Activated CD4-positive, alpha-beta memory T cell treated with anti-CD3 and anti-CD28 coated beads, Interleukin-2, amount 10 ng/mL, durations not matched to agents 7 days and 5 days (primary cell): ENCODE measurements at regions not wholly inside any gene's neighbourhood (a gene's known extent, or its start where the extent isn't known, plus 50 kb on each side); places are given as distances from the start of the nearest gene placed in this dataset.

Source experiments
- CTCF ChIA-PET: fragments of 350-600 bp; sonication (Branson Sonifier 250); formaldehyde crosslinking; loops from one replicate; lab custom pipeline; 2021; ENCODE audit warnings: antibody characterized with exemption, inconsistent platforms; lab: Charles Lee
- POLR2A ChIA-PET: fragments of 350-600 bp; sonication (Branson Sonifier 250); formaldehyde crosslinking; loops from one replicate; lab custom pipeline; 2021; ENCODE audit warnings: antibody characterized with exemption; lab: Charles Lee
- DNase-seq: peaks from one replicate; pipeline ENCODE4 v3.0.0-alpha.2; 2020
- H3K27ac Mint-ChIP-seq: one replicate; pipeline ENCODE4 v1.8.0; 2021; ENCODE audit warnings: mild to moderate bottlenecking, mixed read lengths
- H3K27me3 Mint-ChIP-seq: one replicate; pipeline ENCODE4 v1.8.0; 2021; ENCODE audit warnings: mixed read lengths
- H3K36me3 Mint-ChIP-seq: one replicate; pipeline ENCODE4 v1.8.0; 2021; ENCODE audit warnings: low read depth, mixed read lengths
- H3K4me1 Mint-ChIP-seq: one replicate; pipeline ENCODE4 v1.8.0; 2021; ENCODE audit warnings: mixed read lengths
- H3K4me3 Mint-ChIP-seq: one replicate; pipeline ENCODE4 v1.8.0; 2021; ENCODE audit warnings: mild to moderate bottlenecking, mixed read lengths
- H3K9me3 Mint-ChIP-seq: one replicate; pipeline ENCODE4 v1.8.0; 2021; ENCODE audit warnings: mixed read lengths

GRCh38 chr6:29777310-29777709 lies 50.3 kb upstream of the HLA-G start:
- no peaks in the 10 kb centered on the region for H3K36me3 Mint-ChIP-seq
- ChIA-PET CTCF (interaction anchor here (1.0 to 1.9 kb wide), 2 partner anchors 11 to 124 kb away, joined by 3 to 6 read pairs; no protein-coding TSS in a partner anchor), POLR2A (no interaction called here)
- peaks cover 59% of the 10 kb centered on the region for H3K27me3 Mint-ChIP-seq
- no peaks in the 10 kb centered on the region for H3K9me3 Mint-ChIP-seq
- H3K27ac Mint-ChIP-seq = no peak overlapping the region
- peaks cover 2% of the 10 kb centered on the region for H3K4me1 Mint-ChIP-seq
- DNase-seq = no peak
- H3K4me3 Mint-ChIP-seq = no peak overlapping the region
